PC-9 (cell line): ENCODE measurements at regions not wholly inside any gene's neighbourhood (a gene's known extent, or its start where the extent isn't known, plus 50 kb on each side); places are given as distances from the start of the nearest gene placed in this dataset.

ENCODE experiments used
- CTCF ChIP-seq: fragments of 200-600 bp; sonication (generic); conservative IDR thresholded peaks from 2 replicates; pipeline ENCODE4 v1.6.1; 2017; ENCODE audit warnings: mixed run types, antibody characterized with exemption, mild to moderate bottlenecking, moderate library complexity
- EZH2 ChIP-seq: fragments of 200-600 bp; sonication (generic); IDR thresholded peaks from 2 replicates; pipeline ENCODE4 v1.8.0; 2017; ENCODE audit warnings: antibody characterized with exemption, low read depth

- TF ChIP-seq CTCF (no peak), EZH2 (no peak)
Measured at GRCh38 chr7:69246758-69247157, 351.5 kb upstream of the AUTS2 start.
